ENCODE measurements at regions not wholly inside any gene's neighbourhood (a gene's known extent, or its start where the extent isn't known, plus 50 kb on each side); places are given as distances from the start of the nearest gene placed in this dataset.

- intact Hi-C loops (cut with micrococcal nuclease) = no loop called here
- Histone ChIP-seq H3K4me1 (ENCODE audit: control insufficient read depth in 1 of 2, insufficient read depth in 2 of 2, low read length in 2 of 2) (no peaks in the 10 kb centered on the region), H2AFZ (ENCODE audit: insufficient read depth, low read depth, low read length, poor library complexity, severe bottlenecking) (no peak overlapping the region), H4K20me1 (ENCODE audit: insufficient read depth, low read length) (no peaks in the 10 kb centered on the region), H3K79me2 (ENCODE audit: insufficient read depth, low read length) (no peaks in the 10 kb centered on the region), H3K4me2 (replicated peaks; ENCODE audit: extremely low read depth, low read length, poor library complexity, severe bottlenecking) (no peak overlapping the region), H3K27ac (ENCODE audit: low read depth in 1 of 2, low read length in 2 of 2) (no peak overlapping the region), H3K9me3 (replicated peaks in 1 of 2; ENCODE audit: control insufficient read depth in 1 of 2, insufficient read depth in 1 of 2, low read length in 2 of 2) (no peaks in the 10 kb centered on the region), H3K4me3 (replicated peaks in 1 of 3; ENCODE audit: low read depth in 2 of 3, low read length in 3 of 3) (no peak overlapping the region), H3K36me3 (replicated peaks in 1 of 2; ENCODE audit: control insufficient read depth in 1 of 2, insufficient read depth in 2 of 2, low read length in 2 of 2) (no peaks in the 10 kb centered on the region), H3K27me3 (ENCODE audit: control insufficient read depth in 2 of 2, insufficient read depth in 2 of 2, low read length in 2 of 2) (no peaks in the 10 kb centered on the region), H3K9ac (ENCODE audit: insufficient read depth, low read length, poor library complexity, severe bottlenecking) (no peak overlapping the region)
- DNase-seq = no peak
- Mint-ChIP-seq H3K4me1 (no peaks in the 10 kb centered on the region), H3K9me3 (no peaks in the 10 kb centered on the region), H3K27ac (no peak overlapping the region), H3K27me3 (ENCODE audit: low read depth in 3 of 3) (peaks cover 0 to 2% (median 2%) of the 10 kb centered on the region in 3 donors), H3K4me3 (no peak overlapping the region), H3K36me3 (no peaks in the 10 kb centered on the region)
- no peak for TF ChIP-seq CTCF (IDR thresholded peaks at IDR 0.05)
Measured at GRCh38 chr3:24769918-24770317, 275.3 kb upstream of the THRB start.

- Mint-ChIP-seq H3K4me3 (no peak overlapping the region), H3K9me3 (peaks cover 0 to 4% (median 0%) of the 10 kb centered on the region in 7 donors), H3K27me3 (ENCODE audit: low read depth in 3 of 3) (peaks cover 0 to 2% (median 0%) of the 10 kb centered on the region in 3 donors), H3K4me1 (no peaks in the 10 kb centered on the region), H3K36me3 (no peaks in the 10 kb centered on the region), H3K27ac (no peak overlapping the region)
- H3K36me3 ChIP-seq (replicated peaks in 1 of 2; ENCODE audit: control insufficient read depth in 1 of 2, insufficient read depth in 2 of 2, low read length in 2 of 2) = no peaks in the 10 kb centered on the region
- no peaks in the 10 kb centered on the region for H3K27me3 ChIP-seq (ENCODE audit: control insufficient read depth in 2 of 2, insufficient read depth in 2 of 2, low read length in 2 of 2)
- no peak overlapping the region for H2AFZ ChIP-seq (ENCODE audit: insufficient read depth, low read depth, low read length, poor library complexity, severe bottlenecking)
- WGBS (ENCODE audit: insufficient coverage) = no CpG with 5 or more reads among the region's 4 CpGs
- no peak overlapping the region for H3K4me2 ChIP-seq (replicated peaks; ENCODE audit: extremely low read depth, low read length, poor library complexity, severe bottlenecking)
- DNase-seq = no peak
- H3K4me1 ChIP-seq (ENCODE audit: control insufficient read depth in 1 of 2, insufficient read depth in 2 of 2, low read length in 2 of 2) = no peaks in the 10 kb centered on the region
- no peak overlapping the region for H3K27ac ChIP-seq (ENCODE audit: low read depth in 1 of 2, low read length in 2 of 2)
- no peaks in the 10 kb centered on the region for H3K9me3 ChIP-seq (replicated peaks in 1 of 2; ENCODE audit: control insufficient read depth in 1 of 2, insufficient read depth in 1 of 2, low read length in 2 of 2)
- no peak overlapping the region for H3K9ac ChIP-seq (ENCODE audit: insufficient read depth, low read length, poor library complexity, severe bottlenecking)
- no peak for TF ChIP-seq CTCF (IDR thresholded peaks at IDR 0.05)
- H3K79me2 ChIP-seq (ENCODE audit: insufficient read depth, low read length) = no peaks in the 10 kb centered on the region
- no peaks in the 10 kb centered on the region for H4K20me1 ChIP-seq (ENCODE audit: insufficient read depth, low read length)
- H3K4me3 ChIP-seq (replicated peaks in 1 of 3; ENCODE audit: low read depth in 2 of 3, low read length in 3 of 3) = no peak overlapping the region
- intact Hi-C loops (cut with micrococcal nuclease) = no loop called here
Measured at GRCh38 chr3:24773798-24774197, 279.1 kb upstream of the THRB start.

Data from CD14-positive monocyte (primary cell).